Body of pancreas (tissue), 4 donors: ENCODE measurements at regions not wholly inside any gene's neighbourhood (a gene's known extent, or its start where the extent isn't known, plus 50 kb on each side); places are given as distances from the start of the nearest gene placed in this dataset.

Experiments used
- POLR2A ChIP-seq, 3 donors: fragments of 450-650 bp; IDR thresholded peaks; one replicate each; pipeline ENCODE4 v1.6.1; 2016; ENCODE audit warnings: antibody characterized with exemption in 3 of 3, mild to moderate bottlenecking in 2 of 3
- TF ChIP-seq, protein P1 (sequence below), 7 experiments: fragments of 450-650 bp in 4 of 7; fragments of 200-600 bp in 3 of 7; sonication (generic) in 3 of 7; IDR thresholded peaks; one replicate each; pipeline ENCODE4 v1.5.1; 2016 to 2019; ENCODE audit warnings: antibody characterized with exemption in 7 of 7

DNA sequence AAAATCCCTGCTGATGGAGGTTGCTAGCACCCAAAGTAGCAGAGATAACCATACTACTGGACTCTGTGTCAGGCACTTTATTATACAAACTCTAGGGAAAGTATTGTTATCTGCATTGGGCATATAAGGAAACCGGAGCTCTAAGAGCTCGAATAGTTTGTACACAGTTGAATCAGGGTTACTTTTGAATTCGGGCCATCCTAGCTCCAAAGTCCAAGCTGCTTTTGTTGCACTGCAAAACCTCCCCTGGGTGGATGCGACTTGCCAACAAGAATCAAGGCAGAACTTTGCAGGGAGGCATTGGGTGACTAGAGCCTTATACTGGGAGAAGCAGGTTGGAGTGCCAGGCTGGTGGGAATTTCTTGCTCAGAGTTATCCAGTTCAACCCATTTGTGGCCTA is 435.1 kb downstream of the SPATA31D1 start:
- TF ChIP-seq, protein P1, sequence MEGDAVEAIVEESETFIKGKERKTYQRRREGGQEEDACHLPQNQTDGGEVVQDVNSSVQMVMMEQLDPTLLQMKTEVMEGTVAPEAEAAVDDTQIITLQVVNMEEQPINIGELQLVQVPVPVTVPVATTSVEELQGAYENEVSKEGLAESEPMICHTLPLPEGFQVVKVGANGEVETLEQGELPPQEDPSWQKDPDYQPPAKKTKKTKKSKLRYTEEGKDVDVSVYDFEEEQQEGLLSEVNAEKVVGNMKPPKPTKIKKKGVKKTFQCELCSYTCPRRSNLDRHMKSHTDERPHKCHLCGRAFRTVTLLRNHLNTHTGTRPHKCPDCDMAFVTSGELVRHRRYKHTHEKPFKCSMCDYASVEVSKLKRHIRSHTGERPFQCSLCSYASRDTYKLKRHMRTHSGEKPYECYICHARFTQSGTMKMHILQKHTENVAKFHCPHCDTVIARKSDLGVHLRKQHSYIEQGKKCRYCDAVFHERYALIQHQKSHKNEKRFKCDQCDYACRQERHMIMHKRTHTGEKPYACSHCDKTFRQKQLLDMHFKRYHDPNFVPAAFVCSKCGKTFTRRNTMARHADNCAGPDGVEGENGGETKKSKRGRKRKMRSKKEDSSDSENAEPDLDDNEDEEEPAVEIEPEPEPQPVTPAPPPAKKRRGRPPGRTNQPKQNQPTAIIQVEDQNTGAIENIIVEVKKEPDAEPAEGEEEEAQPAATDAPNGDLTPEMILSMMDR (IDR thresholded peaks at IDR 0.05): no peak
- no peak for TF ChIP-seq POLR2A (IDR thresholded peaks at IDR 0.05)
